Activated CD4-positive, alpha-beta T cell treated with anti-CD3 and anti-CD28 coated beads for 4 hours (primary cell): ENCODE measurements at regions not wholly inside any gene's neighbourhood (a gene's known extent, or its start where the extent isn't known, plus 50 kb on each side); places are given as distances from the start of the nearest gene placed in this dataset.
"Not testable (repeated sequence)": the region's sequence is repeated elsewhere in the genome, so short reads cannot be mapped to it uniquely, and the experiment has no call there.

Source experiments
- DNase-seq, 2 donors: peaks; one replicate each; pipeline ENCODE4 v3.0.0-alpha.2; 2020

GRCh38 chr6:149127212-149127611 is 190.3 kb upstream of the TAB2 start:
- no peak for DNase-seq

GRCh38 chr6:149128489-149129145 is 188.9 kb upstream of the TAB2 start:
- DNase-seq: peak; percentile 26 to 31

GRCh38 chr6:149129371-149130077 is 188.0 kb upstream of the TAB2 start:
- no peak for DNase-seq

GRCh38 chr6:149130090-149130489 is 187.4 kb upstream of the TAB2 start:
- DNase-seq: no peak

GRCh38 chr6:149130508-149130907 is 187.0 kb upstream of the TAB2 start:
- no peak for DNase-seq

GRCh38 chr6:149131891-149132290 is 185.6 kb upstream of the TAB2 start:
- DNase-seq: no peak

- no peak for DNase-seq
Measured at GRCh38 chr6:149132336-149132735, 185.2 kb upstream of the TAB2 start.

GRCh38 chr6:149134511-149134933 is 183.0 kb upstream of the TAB2 start:
- no peak for DNase-seq

GRCh38 chr6:149135809-149136208 is 181.7 kb upstream of the TAB2 start:
- DNase-seq: no peak

- DNase-seq: no peak
Measured at GRCh38 chr6:149136273-149136912, 181.1 kb upstream of the TAB2 start.

GRCh38 chr6:149136913-149137286 is 180.6 kb upstream of the TAB2 start:
- DNase-seq: no peak

GRCh38 chr6:149137594-149137993 is 179.9 kb upstream of the TAB2 start:
- DNase-seq: no peak

- DNase-seq: no peak
Measured at GRCh38 chr6:149138089-149138488, 179.4 kb upstream of the TAB2 start.

- DNase-seq: no peak
Measured at GRCh38 chr6:149138699-149139294, 178.7 kb upstream of the TAB2 start.

- DNase-seq: no peak
Measured at GRCh38 chr6:149139782-149140136, 177.8 kb upstream of the TAB2 start.

GRCh38 chr6:149140137-149140909 is 177.2 kb upstream of the TAB2 start:
- DNase-seq: peak; percentile 29 to 35

- DNase-seq: peak in 1 of 2 donors; percentile 12
Measured at GRCh38 chr6:149140910-149141290, 176.6 kb upstream of the TAB2 start.

- DNase-seq: no peak
Measured at GRCh38 chr6:149142924-149143429, 174.5 kb upstream of the TAB2 start.

GRCh38 chr6:149145800-149146199 is 171.7 kb upstream of the TAB2 start:
- DNase-seq: not testable (repeated sequence)

- no peak for DNase-seq
Measured at GRCh38 chr6:149147195-149147594, 170.3 kb upstream of the TAB2 start.

GRCh38 chr6:149147938-149148718 is 169.4 kb upstream of the TAB2 start:
- no peak for DNase-seq

- no peak for DNase-seq
Measured at GRCh38 chr6:149149653-149150052, 167.9 kb upstream of the TAB2 start.
